ENCODE measurements at regions not wholly inside any gene's neighbourhood (a gene's known extent, or its start where the extent isn't known, plus 50 kb on each side); places are given as distances from the start of the nearest gene placed in this dataset.

DNA sequence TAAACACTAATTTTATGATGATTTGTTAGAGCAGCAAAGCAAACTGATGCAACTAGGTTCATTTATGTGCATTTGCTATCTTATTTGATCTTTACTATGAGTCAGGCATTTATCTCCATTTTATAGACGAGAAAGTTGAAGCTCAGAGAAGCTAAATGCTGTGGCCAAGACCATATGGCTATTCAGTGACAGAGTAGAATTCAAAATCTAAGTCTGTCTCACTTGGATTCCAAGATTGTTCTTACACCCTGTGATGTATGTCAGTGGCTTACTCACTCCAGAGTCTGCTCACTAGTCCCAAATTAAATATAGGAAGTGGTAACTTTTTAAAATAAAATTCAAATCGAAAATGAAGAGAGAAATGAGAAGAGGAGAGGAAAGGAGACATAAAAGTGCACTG is 114.0 kb upstream of the DDX18 start:
- no peak overlapping the region for H3K27ac Mint-ChIP-seq (ENCODE audit: unreplicated experiment)
- no peak overlapping the region for H3K4me3 Mint-ChIP-seq (ENCODE audit: low read depth, unreplicated experiment)
- no peaks in the 10 kb centered on the region for H3K36me3 Mint-ChIP-seq (ENCODE audit: insufficient read depth, unreplicated experiment)
- peaks cover 4% of the 10 kb centered on the region for H3K4me1 Mint-ChIP-seq (ENCODE audit: low read depth, unreplicated experiment)
- no peaks in the 10 kb centered on the region for H3K27me3 Mint-ChIP-seq (ENCODE audit: unreplicated experiment)
- intact Hi-C loops (cut with micrococcal nuclease; ENCODE audit: unreplicated experiment) = no loop called here
- CTCF ChIA-PET = no interaction called here
- TF ChIP-seq CTCF (IDR thresholded peaks at IDR 0.05; ENCODE audit: unreplicated experiment) = no peak
- no peak for DNase-seq
- BruUV-seq (replicated peaks) = no TSS peak
- H3K9me3 Mint-ChIP-seq (ENCODE audit: low read depth, unreplicated experiment) = no peaks in the 10 kb centered on the region

DNA sequence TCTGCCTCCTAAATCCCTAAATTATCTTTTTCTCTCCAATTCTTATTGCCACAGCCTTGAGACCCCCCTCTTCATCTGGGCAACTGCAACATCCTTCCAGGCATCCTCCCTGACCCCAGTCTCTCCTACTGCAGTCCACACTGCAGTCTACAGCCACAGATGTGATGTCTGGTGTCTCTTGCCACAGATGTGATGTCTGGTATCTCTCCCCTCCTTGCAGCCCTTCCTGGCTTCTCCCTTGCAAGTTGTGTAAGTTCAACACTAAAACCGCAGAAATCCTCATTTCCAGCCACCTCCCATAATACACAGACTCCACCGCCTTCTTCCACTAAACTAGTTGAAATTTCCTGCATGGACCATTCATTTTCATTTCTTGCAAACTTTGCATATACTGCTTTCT is 113.1 kb upstream of the DDX18 start:
- CTCF ChIA-PET = no interaction called here
- no peak for DNase-seq
- Mint-ChIP-seq H3K4me3 (ENCODE audit: low read depth, unreplicated experiment) (no peak overlapping the region), H3K9me3 (ENCODE audit: low read depth, unreplicated experiment) (no peaks in the 10 kb centered on the region), H3K4me1 (ENCODE audit: low read depth, unreplicated experiment) (peaks cover 9% of the 10 kb centered on the region), H3K27ac (ENCODE audit: unreplicated experiment) (no peak overlapping the region), H3K36me3 (ENCODE audit: insufficient read depth, unreplicated experiment) (no peaks in the 10 kb centered on the region), H3K27me3 (ENCODE audit: unreplicated experiment) (no peaks in the 10 kb centered on the region)
- no peak for TF ChIP-seq CTCF (IDR thresholded peaks at IDR 0.05; ENCODE audit: unreplicated experiment)
- intact Hi-C loops (cut with micrococcal nuclease; ENCODE audit: unreplicated experiment) = no loop called here
- no TSS peak for BruUV-seq (replicated peaks)

DNA sequence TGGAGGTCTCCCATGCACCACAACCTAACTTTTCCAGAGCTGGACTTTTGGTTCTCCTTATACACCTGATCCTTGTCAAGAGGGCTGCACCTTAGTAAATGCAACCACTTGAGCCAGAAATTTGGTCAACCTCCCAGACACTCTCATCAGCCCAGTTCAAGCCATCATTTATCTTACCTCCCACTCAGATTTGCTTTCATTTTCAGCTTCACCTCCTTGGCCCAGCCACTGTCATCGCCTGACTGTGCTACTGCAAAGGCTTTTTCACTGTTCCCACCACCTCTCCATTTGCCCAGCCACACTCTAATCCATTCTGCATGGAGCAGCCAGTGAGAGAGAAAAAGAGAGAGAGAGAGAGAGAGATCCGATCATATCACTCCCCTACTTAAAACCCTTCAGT is 112.4 kb upstream of the DDX18 start:
- CTCF ChIA-PET = no interaction called here
- Mint-ChIP-seq H3K27me3 (ENCODE audit: unreplicated experiment) (no peaks in the 10 kb centered on the region), H3K4me3 (ENCODE audit: low read depth, unreplicated experiment) (no peak overlapping the region), H3K4me1 (ENCODE audit: low read depth, unreplicated experiment) (peaks cover 9% of the 10 kb centered on the region), H3K36me3 (ENCODE audit: insufficient read depth, unreplicated experiment) (no peaks in the 10 kb centered on the region), H3K9me3 (ENCODE audit: low read depth, unreplicated experiment) (no peaks in the 10 kb centered on the region), H3K27ac (ENCODE audit: unreplicated experiment) (no peak overlapping the region)
- intact Hi-C loops (cut with micrococcal nuclease; ENCODE audit: unreplicated experiment) = no loop called here
- no peak for TF ChIP-seq CTCF (IDR thresholded peaks at IDR 0.05; ENCODE audit: unreplicated experiment)
- no TSS peak for BruUV-seq (replicated peaks)
- no peak for DNase-seq

GRCh38 chr2:117703858-117704257 is 110.6 kb upstream of the DDX18 start:
- TF ChIP-seq CTCF (IDR thresholded peaks at IDR 0.05; ENCODE audit: unreplicated experiment) = no peak
- Mint-ChIP-seq H3K4me1 (ENCODE audit: low read depth, unreplicated experiment) (peaks cover 9% of the 10 kb centered on the region), H3K27me3 (ENCODE audit: unreplicated experiment) (no peaks in the 10 kb centered on the region), H3K27ac (ENCODE audit: unreplicated experiment) (no peak overlapping the region), H3K4me3 (ENCODE audit: low read depth, unreplicated experiment) (no peak overlapping the region), H3K9me3 (ENCODE audit: low read depth, unreplicated experiment) (no peaks in the 10 kb centered on the region), H3K36me3 (ENCODE audit: insufficient read depth, unreplicated experiment) (no peaks in the 10 kb centered on the region)
- DNase-seq = no peak
- intact Hi-C loops (cut with micrococcal nuclease; ENCODE audit: unreplicated experiment) = no loop called here
- CTCF ChIA-PET = no interaction called here
- no TSS peak for BruUV-seq (replicated peaks)

DNA sequence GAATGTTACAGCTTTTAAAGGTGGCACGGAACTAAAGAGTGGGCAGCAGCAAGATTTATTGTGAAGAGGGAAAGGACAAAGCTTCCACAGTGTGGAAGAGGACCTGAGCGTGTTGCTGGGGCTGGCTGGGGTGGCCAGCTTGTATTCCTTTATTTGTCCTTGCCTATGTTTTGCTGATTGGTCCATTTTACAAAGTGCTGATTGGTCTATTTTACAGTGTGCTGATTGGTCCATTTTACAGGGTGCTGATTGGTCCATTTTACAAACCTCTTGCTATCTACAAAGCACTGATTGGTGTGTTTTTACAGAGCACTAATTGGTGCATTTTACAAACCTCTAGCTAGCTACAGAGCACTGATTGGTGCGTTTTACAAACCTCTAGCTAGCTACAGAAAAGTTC is 109.7 kb upstream of the DDX18 start:
- H3K4me1 Mint-ChIP-seq (ENCODE audit: low read depth, unreplicated experiment) = peaks cover 9% of the 10 kb centered on the region
- H3K27me3 Mint-ChIP-seq (ENCODE audit: unreplicated experiment) = no peaks in the 10 kb centered on the region
- DNase-seq = no peak
- no TSS peak for BruUV-seq (replicated peaks)
- H3K9me3 Mint-ChIP-seq (ENCODE audit: low read depth, unreplicated experiment) = no peaks in the 10 kb centered on the region
- TF ChIP-seq CTCF (IDR thresholded peaks at IDR 0.05; ENCODE audit: unreplicated experiment) = no peak
- no peak overlapping the region for H3K27ac Mint-ChIP-seq (ENCODE audit: unreplicated experiment)
- H3K4me3 Mint-ChIP-seq (ENCODE audit: low read depth, unreplicated experiment) = no peak overlapping the region
- intact Hi-C loops (cut with micrococcal nuclease; ENCODE audit: unreplicated experiment) = no loop called here
- CTCF ChIA-PET = no interaction called here
- no peaks in the 10 kb centered on the region for H3K36me3 Mint-ChIP-seq (ENCODE audit: insufficient read depth, unreplicated experiment)

All from Calu3 (cell line).